GM19455 (cell line): ENCODE measurements at regions not wholly inside any gene's neighbourhood (a gene's known extent, or its start where the extent isn't known, plus 50 kb on each side); places are given as distances from the start of the nearest gene placed in this dataset.

Experiments
- ATAC-seq: cut with Tn5 transposase; IDR thresholded peaks from one replicate; pipeline ENCODE4 v1.9.1; 2021; ENCODE audit not compliant: unreplicated experiment

GRCh38 chr14:49467091-49467490, 119.1 kb downstream of the RPS29 start:
- no peak for ATAC-seq

GRCh38 chr14:49464885-49465284, 121.3 kb downstream of the RPS29 start:
- ATAC-seq, result no peak

GRCh38 chr14:49463146-49463545, 123.0 kb downstream of the RPS29 start:
- ATAC-seq, result no peak

GRCh38 chr14:49461529-49462401, 124.4 kb downstream of the RPS29 start:
- ATAC-seq, result peak; percentile 96

DNA sequence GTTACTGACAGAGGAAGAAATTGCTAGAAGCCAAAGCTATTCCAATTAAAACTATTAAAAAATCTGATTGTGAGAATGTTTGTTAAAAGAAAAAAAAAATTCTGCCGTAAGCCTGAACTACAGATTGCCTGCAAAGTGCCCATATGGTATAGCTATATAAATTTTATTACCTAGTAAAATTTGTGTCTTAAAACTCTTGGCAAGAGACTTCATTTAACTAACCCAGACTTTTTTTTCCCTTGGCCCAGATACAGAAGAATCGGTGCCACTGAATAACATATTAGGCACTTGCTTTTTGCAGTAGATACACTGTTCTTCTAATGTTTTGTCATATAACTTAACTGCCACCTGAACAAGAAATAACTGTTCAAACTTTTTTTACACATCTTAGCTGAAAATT, 125.5 kb downstream of the RPS29 start:
- no peak for ATAC-seq

- no peak for ATAC-seq
These were observed 129.6 kb downstream of the RPS29 start for GRCh38 chr14:49456589-49456988.

DNA sequence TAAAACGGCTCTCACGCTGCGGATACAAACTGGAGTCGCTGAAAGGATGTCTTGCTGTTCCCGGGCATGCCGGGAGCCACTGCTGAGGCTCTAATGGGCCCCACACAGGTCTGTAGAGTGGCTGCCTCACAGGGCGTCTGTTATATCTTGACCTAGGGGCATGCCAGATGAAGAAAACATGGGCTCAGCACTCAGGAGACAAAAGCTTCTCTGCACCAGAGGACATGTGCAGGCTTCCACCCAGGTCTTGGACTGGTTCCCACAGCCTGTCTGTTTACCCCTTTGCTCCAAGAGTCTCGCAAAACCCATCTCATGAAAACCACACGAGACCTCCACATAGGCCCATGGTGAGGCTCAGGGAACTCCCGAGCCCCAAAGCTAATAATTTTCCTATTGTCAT, 134.2 kb downstream of the RPS29 start:
- no peak for ATAC-seq

DNA sequence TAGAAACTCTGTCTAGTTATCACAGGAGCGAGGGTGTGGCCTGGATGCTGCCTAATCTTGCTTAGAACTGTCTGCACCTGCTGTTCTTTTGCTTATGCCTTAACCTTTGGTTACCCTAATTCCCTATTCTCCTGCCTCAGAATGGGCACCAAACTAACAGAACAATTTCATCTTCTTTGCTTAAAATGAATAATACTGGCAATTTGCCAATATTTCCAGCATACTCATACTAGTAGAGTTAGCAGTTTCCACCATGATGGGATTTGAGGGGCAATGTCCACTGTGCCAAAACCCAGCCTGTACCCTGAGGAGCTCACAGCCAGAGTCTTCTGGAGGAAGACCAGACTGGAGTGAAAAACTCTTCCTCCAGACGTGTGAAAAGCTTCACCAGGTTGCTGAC, 136.4 kb downstream of the RPS29 start:
- no peak for ATAC-seq

GRCh38 chr14:49447540-49448107, 138.6 kb downstream of the RPS29 start:
- ATAC-seq, result no peak

- no peak for ATAC-seq
These were observed 139.4 kb downstream of the RPS29 start for GRCh38 chr14:49446801-49447200.

DNA sequence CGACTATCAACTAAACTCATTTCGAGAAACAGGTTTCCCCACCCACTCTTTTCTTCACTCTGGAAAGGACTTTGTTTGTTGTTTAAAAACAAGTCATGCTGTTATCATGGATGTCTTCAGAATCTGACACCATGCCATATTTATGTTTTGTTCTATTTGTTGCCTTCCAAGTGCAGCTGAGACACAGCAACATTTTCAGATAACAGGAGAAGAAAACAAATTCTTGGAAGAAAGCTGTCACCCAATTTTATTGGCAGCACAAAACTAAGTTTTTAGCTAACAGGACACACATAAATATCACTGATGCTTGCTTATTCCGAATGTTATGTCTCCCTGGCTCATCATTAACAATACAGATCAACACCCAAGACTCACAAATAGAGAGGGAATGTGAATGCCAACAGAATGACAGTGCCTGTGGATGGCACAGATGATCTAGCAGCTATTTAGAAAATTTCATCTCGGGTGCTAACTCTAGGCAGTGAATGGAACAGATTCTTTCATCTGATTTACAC, 147.9 kb downstream of the RPS29 start:
- ATAC-seq, result no peak

DNA sequence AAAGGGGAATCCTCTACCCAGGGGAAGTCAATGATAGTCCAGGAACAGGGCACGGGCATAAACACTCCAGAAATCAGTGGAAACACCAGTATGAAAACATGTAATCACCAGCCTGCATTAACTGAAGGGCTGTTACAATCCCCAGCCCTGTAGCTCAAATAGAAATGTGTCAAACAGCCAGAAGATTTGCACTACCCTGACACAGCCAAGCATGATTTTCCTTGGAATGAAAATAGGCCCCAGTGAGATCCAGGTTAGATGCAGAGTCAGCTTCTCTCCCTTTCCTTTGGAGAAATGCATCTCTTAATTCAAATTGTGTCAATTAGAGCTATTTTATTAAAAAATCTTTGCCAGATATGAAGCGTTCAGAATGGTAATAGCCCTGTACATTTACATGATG, 158.1 kb downstream of the RPS29 start:
- no peak for ATAC-seq

- ATAC-seq, result no peak
These were observed 159.1 kb downstream of the RPS29 start for GRCh38 chr14:49427117-49427516.

GRCh38 chr14:49425921-49426320, 160.3 kb downstream of the RPS29 start:
- no peak for ATAC-seq

DNA sequence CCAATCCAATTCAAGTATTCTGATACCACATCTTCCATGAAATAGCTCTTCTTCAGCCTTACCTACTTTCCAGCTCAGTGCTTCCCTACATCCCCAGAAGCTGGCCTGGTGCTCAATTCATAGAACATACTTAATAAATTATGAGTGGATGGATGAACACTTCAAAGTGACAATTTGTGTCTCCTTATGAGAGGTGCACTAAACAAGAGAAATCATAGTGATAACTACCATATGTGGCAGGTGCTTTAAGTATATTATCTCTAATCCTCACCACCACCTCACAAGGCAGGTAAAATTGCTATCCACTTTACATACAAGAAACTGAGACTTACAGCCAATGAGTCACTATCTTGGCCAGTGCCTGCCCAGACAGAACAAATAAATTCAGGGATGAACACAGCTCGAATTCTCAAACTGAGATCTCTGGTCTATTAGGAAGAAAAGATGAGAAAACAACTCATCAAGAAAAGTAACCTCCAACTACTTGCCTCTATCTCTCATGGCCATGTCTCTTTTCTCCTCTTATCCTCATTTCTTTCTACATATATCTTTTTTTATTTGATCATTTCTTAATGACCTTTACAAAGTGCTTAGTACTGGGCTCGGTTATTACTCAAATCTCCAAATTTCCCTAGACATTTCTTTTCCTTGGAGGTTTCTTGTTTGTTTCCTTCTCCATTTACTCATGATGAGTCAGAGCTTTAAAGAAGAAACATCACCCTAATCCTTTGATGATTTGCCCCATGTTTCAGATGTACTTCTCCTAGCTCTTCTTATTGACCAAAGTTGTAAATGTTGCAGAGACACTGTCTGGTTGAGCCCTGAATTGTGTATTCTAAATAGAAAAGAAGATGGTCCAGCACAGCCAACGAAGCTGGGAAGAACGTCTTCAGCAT, 161.5 kb downstream of the RPS29 start:
- ATAC-seq, result no peak

DNA sequence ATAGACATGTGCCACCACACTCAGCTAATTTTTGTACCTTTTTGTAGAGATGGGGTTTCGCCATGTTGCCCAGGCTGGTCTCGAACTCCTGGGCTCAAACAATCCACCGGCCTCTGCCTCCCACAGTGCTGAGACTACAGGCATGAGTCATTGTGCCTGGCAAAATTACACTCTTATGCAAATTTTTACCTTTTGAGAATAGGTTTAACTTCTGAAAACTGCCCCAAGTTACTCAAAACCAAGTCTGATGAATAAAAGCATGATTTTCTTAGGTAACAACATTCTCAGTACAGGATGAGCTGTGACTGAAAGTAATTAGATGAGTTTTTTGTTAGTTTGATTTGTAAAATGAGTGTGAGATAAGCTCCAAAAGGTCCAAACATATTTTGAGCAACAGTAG, 166.0 kb downstream of the RPS29 start:
- ATAC-seq, result peak; percentile 57

GRCh38 chr14:49418789-49419188, 167.4 kb downstream of the RPS29 start:
- ATAC-seq, result no peak

DNA sequence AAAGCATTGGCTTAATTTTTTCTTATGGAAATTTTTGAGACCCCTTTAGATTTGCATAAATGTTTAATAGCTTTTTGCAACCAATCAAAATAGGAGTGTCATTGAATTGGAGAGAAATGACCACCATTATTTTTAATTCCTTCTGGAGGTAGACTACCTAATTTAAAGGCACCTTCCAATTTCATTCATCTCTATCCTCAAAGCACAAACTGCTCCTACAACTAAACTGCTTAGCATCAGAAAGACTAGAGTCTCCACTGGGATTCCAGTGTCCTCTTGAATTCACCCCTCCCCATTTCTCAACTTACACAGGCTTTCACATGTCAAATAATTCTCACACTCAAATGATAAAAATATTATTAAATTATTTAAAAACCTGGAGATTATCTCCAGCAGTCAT, 168.4 kb downstream of the RPS29 start:
- ATAC-seq, result no peak

DNA sequence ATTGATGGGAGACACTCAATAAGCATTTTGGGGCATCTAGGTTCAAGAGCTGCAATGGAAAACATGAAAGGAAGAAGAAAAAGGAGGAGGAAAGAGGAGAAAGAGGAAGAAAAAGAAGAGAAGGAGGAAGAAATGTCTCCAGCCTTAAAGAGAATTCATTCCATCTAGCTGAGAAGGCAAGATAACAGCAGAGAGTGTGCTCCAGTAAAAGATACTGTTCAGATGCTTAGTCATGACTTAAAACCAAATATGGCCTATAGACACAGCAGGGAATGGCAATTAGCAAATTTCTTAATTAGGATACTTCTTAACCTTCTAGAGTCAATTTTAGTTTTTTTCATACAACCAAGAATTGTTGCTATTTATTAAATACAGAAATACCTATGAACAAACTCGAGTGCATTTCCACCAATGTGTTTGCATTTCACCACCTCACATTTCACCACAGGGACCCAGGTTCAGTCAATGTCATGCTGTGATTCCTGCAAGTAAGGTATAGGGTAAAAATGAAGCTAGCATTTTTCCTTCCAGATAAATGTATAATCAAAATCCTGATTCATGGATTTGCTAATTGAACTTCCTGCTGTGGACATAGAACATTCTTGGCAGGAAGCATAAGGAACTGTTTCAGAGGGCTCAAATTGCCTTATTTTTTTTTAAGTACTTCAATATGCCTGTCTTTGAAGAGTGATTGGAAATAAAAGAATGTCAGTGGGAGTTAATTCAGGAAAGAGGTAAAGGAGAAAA, 177.8 kb downstream of the RPS29 start:
- ATAC-seq, result no peak

GRCh38 chr14:49405291-49405690, 180.9 kb downstream of the RPS29 start:
- no peak for ATAC-seq

GRCh38 chr14:49401373-49401772, 184.8 kb downstream of the RPS29 start:
- no peak for ATAC-seq
